NCI-H2171 treated with DMSO at 0.1 percent for 48 hours (cell line): ENCODE measurements at regions not wholly inside any gene's neighbourhood (a gene's known extent, or its start where the extent isn't known, plus 50 kb on each side); places are given as distances from the start of the nearest gene placed in this dataset.
"Not testable (repeated sequence)": the region's sequence is repeated elsewhere in the genome, so short reads cannot be mapped to it uniquely, and the experiment has no call there.

Experiments used
- DNase-seq: peaks from one replicate; lab custom pipeline; 2025; lab: John Stamatoyannopoulos, UW

GRCh38 chr1:96598416-96599168 is 123.0 kb upstream of the PTBP2 start:
- no peak for DNase-seq

GRCh38 chr1:96604620-96605019 is 117.0 kb upstream of the PTBP2 start:
- DNase-seq = not testable (repeated sequence)

GRCh38 chr1:96617375-96617774 is 104.2 kb upstream of the PTBP2 start:
- not testable (repeated sequence) for DNase-seq

GRCh38 chr1:96632045-96632664 is 89.4 kb upstream of the PTBP2 start:
- DNase-seq = no peak

- DNase-seq = no peak
These were observed 87.9 kb upstream of the PTBP2 start for GRCh38 chr1:96633695-96634094.

- DNase-seq = no peak
These were observed 86.7 kb upstream of the PTBP2 start for GRCh38 chr1:96634883-96635282.

GRCh38 chr1:96641282-96641681 is 80.3 kb upstream of the PTBP2 start:
- no peak for DNase-seq

GRCh38 chr1:96643519-96643918 is 78.1 kb upstream of the PTBP2 start:
- no peak for DNase-seq

- no peak for DNase-seq
These were observed 72.3 kb upstream of the PTBP2 start for GRCh38 chr1:96649301-96649700.

GRCh38 chr1:96651517-96651916 is 70.1 kb upstream of the PTBP2 start:
- DNase-seq = peak; percentile 2

- no peak for DNase-seq
These were observed 61.5 kb upstream of the PTBP2 start for GRCh38 chr1:96660051-96660450.

GRCh38 chr1:96660503-96660902 is 61.1 kb upstream of the PTBP2 start:
- no peak for DNase-seq
